ENCODE measurements at regions not wholly inside any gene's neighbourhood (a gene's known extent, or its start where the extent isn't known, plus 50 kb on each side); places are given as distances from the start of the nearest gene placed in this dataset.

DNA sequence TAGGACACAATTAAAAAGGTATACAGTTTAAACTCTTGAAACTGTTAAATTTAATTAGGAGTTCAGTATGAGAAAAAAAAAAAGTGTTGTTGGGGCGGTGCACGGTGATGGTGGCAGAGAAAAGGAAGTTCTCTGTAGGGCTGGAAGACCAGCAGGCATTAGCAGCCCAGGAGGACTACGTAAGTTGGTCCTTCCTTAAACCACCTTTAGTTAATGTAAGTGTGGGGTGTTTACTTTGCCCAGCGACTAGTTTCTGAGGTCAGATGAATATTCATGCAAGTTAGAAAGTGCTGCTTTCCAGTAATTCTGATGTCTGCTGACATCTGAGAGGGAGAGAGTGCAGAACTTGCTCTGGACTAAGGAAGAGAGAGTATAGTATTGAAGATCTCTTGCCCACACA is 54.9 kb downstream of the NKX2-1 start:
- Mint-ChIP-seq H3K4me3 (ENCODE audit: unreplicated experiment) (no peak overlapping the region), H3K4me1 (ENCODE audit: unreplicated experiment) (no peaks in the 10 kb centered on the region), H3K9me3 (ENCODE audit: unreplicated experiment) (no peaks in the 10 kb centered on the region), H3K27me3 (ENCODE audit: unreplicated experiment) (peaks cover 16% of the 10 kb centered on the region), H3K27ac (ENCODE audit: unreplicated experiment) (no peak overlapping the region), H3K36me3 (ENCODE audit: unreplicated experiment) (no peaks in the 10 kb centered on the region)
- TF ChIP-seq, protein P1, sequence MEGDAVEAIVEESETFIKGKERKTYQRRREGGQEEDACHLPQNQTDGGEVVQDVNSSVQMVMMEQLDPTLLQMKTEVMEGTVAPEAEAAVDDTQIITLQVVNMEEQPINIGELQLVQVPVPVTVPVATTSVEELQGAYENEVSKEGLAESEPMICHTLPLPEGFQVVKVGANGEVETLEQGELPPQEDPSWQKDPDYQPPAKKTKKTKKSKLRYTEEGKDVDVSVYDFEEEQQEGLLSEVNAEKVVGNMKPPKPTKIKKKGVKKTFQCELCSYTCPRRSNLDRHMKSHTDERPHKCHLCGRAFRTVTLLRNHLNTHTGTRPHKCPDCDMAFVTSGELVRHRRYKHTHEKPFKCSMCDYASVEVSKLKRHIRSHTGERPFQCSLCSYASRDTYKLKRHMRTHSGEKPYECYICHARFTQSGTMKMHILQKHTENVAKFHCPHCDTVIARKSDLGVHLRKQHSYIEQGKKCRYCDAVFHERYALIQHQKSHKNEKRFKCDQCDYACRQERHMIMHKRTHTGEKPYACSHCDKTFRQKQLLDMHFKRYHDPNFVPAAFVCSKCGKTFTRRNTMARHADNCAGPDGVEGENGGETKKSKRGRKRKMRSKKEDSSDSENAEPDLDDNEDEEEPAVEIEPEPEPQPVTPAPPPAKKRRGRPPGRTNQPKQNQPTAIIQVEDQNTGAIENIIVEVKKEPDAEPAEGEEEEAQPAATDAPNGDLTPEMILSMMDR (IDR thresholded peaks at IDR 0.05) = no peak
- DNase-seq (ENCODE audit: extremely low spot score, unreplicated experiment) = no peak

DNA sequence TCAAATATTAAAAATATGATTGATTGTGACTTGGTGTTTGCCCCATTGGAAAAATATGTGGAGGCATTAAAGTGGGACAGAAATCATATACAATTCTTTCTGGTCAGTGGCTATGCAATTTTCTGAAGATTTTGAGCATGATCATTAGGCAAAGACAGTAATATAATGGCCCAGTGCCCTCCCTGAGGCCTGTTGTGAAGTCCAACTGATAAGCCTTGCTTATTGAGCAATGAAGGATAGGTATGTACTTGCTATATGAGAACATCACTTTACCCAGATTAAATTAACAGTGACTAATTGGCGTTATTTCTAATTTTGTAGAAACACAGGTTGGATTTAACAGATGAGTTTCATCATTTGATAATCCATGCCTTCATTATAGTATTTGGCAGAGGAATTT is 57.1 kb downstream of the NKX2-1 start:
- H3K27me3 Mint-ChIP-seq (ENCODE audit: unreplicated experiment) = peaks cover 12% of the 10 kb centered on the region
- no peak for DNase-seq (ENCODE audit: extremely low spot score, unreplicated experiment)
- no peak overlapping the region for H3K27ac Mint-ChIP-seq (ENCODE audit: unreplicated experiment)
- H3K9me3 Mint-ChIP-seq (ENCODE audit: unreplicated experiment) = no peaks in the 10 kb centered on the region
- no peaks in the 10 kb centered on the region for H3K36me3 Mint-ChIP-seq (ENCODE audit: unreplicated experiment)
- H3K4me1 Mint-ChIP-seq (ENCODE audit: unreplicated experiment) = no peaks in the 10 kb centered on the region
- TF ChIP-seq, protein P1 (IDR thresholded peaks at IDR 0.05) = no peak
- H3K4me3 Mint-ChIP-seq (ENCODE audit: unreplicated experiment) = no peak overlapping the region

DNA sequence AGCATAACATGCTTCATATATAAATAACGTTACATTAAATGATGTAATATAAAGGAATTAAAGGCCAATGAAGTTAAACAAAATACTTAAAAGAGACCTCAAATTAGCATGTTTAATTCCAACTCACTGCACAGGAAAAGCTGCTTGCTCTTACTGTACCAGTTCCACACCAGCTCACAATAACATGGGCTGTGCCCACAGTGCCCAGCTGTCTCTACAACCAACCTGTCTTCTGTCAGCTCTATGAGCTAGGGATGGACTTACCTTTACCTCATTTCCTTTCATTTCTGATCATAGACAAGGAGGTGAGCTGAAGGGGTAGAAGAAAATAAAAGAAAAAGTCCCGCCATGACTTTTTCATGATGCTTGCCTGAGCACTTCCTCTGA is 64.8 kb downstream of the NKX2-1 start:
- H3K27ac Mint-ChIP-seq (ENCODE audit: unreplicated experiment) = no peak overlapping the region
- H3K27me3 Mint-ChIP-seq (ENCODE audit: unreplicated experiment) = peaks cover 5% of the 10 kb centered on the region

DNA sequence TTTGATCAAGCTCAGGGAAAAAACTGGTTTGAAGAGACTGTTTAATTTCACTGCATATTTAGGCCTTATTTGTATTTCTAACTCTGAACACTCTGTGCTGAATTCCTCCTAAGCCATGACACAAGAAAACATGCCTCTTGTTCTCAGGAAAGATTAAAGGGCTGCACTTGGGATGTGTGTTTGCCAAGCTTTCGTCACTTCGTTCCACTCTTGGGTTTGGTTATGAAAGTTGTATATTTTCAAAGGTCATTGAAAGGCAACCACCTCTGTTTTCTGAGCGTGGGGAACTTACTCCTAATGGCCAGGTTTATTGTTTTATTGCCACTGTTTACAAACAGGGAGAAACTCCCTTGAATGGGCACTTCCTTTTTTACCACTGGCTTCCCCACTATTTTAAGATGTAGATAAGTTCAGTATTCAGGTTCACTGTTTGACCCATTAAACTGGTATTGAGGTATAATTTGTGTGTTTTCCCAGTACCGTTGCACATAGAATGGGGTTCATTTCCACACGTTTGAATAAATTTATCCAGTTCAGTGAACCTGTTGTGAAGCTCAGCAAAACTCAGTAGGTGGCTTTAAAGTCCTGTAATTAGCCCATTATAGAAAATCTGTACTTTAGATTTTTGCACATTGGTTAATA is 65.3 kb downstream of the NKX2-1 start:
- H3K4me3 Mint-ChIP-seq (ENCODE audit: unreplicated experiment) = no peak overlapping the region
- no peaks in the 10 kb centered on the region for H3K9me3 Mint-ChIP-seq (ENCODE audit: unreplicated experiment)
- TF ChIP-seq, protein P1 (IDR thresholded peaks at IDR 0.05) = no peak
- H3K27me3 Mint-ChIP-seq (ENCODE audit: unreplicated experiment) = peaks cover 4% of the 10 kb centered on the region
- H3K4me1 Mint-ChIP-seq (ENCODE audit: unreplicated experiment) = no peaks in the 10 kb centered on the region
- H3K27ac Mint-ChIP-seq (ENCODE audit: unreplicated experiment) = no peak overlapping the region
- no peaks in the 10 kb centered on the region for H3K36me3 Mint-ChIP-seq (ENCODE audit: unreplicated experiment)
- no peak for DNase-seq (ENCODE audit: extremely low spot score, unreplicated experiment)

More for the DNA sequence above, 64.8 kb downstream of the NKX2-1 start:
- no peaks in the 10 kb centered on the region for H3K9me3 Mint-ChIP-seq (ENCODE audit: unreplicated experiment)
- H3K4me1 Mint-ChIP-seq (ENCODE audit: unreplicated experiment) = no peaks in the 10 kb centered on the region
- H3K36me3 Mint-ChIP-seq (ENCODE audit: unreplicated experiment) = no peaks in the 10 kb centered on the region
- no peak overlapping the region for H3K4me3 Mint-ChIP-seq (ENCODE audit: unreplicated experiment)
- DNase-seq (ENCODE audit: extremely low spot score, unreplicated experiment) = no peak
- TF ChIP-seq, protein P1 (IDR thresholded peaks at IDR 0.05) = no peak

DNA sequence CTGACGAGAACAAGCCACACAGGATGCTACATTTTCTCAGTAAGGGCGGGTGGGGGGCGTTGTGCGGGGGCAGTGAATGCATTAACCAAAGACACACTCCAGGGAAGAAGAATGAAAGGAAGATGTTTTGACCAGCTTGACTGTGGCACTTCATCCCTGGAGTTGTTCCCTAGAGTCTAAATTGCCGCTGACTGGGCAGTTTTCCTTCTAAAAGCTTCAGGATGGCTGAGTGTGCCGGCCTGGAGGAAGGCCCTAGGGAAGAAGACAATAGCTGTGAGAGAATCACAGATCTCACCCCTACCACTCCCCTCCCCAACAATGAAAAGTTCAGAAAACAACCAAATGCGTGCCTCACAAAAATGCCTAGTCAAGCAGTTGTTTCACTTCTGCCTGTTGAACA is 67.2 kb downstream of the NKX2-1 start:
- TF ChIP-seq, protein P1 (IDR thresholded peaks at IDR 0.05) = no peak
- Mint-ChIP-seq H3K4me1 (ENCODE audit: unreplicated experiment) (no peaks in the 10 kb centered on the region), H3K36me3 (ENCODE audit: unreplicated experiment) (no peaks in the 10 kb centered on the region), H3K27ac (ENCODE audit: unreplicated experiment) (no peak overlapping the region), H3K4me3 (ENCODE audit: unreplicated experiment) (no peak overlapping the region), H3K27me3 (ENCODE audit: unreplicated experiment) (peaks cover 4% of the 10 kb centered on the region), H3K9me3 (ENCODE audit: unreplicated experiment) (no peaks in the 10 kb centered on the region)
- no peak for DNase-seq (ENCODE audit: extremely low spot score, unreplicated experiment)
